Activated CD8-positive, alpha-beta memory T cell treated with anti-CD3 and anti-CD28 coated beads, Interleukin-2, amount 50 U/mL, for 4 hours (primary cell): ENCODE measurements at regions not wholly inside any gene's neighbourhood (a gene's known extent, or its start where the extent isn't known, plus 50 kb on each side); places are given as distances from the start of the nearest gene placed in this dataset.

Experiments
- DNase-seq: peaks from one replicate; pipeline ENCODE4 v3.0.0-alpha.2; 2020

DNA sequence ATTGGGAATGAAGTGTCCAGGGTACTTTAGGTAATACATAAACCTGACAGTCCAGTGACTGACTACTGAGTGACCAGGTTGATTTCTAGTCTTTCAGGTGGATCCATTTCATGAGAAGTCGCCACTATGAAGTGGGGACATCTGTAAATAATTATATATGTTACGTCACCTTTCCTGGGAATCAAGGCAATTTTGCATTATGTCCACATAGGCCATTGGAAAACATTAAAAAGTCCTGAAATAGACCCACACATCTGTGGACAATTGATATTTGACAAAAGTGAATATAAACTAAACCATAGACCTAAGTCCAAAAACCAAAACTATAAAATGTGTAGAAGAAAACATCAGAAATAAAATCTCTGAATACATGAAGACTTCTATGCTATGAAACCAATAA is 231.5 kb downstream of the C6orf118 start:
- no peak for DNase-seq

GRCh38 chr6:165071906-165072305 is 237.5 kb downstream of the C6orf118 start:
- DNase-seq = no peak

DNA sequence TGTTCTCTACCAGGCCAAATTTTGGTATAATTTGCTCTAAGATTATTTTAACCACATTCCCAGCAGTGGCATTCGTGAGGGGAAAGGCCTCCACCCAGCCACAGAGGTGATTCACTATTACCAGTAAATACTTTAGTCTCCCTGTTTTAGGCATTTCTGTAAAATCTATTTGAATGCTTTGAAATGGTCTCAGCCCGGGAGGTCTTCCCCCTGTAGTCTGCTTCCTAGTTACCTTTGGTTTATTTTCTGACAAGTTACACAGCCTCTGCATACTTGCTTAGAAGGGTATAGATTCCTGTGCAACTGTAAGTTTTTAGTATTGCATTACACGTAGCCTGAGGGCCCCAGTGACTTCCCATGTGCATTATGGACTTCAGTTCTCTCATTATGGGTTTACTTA is 248.7 kb downstream of the C6orf118 start:
- DNase-seq = no peak

DNA sequence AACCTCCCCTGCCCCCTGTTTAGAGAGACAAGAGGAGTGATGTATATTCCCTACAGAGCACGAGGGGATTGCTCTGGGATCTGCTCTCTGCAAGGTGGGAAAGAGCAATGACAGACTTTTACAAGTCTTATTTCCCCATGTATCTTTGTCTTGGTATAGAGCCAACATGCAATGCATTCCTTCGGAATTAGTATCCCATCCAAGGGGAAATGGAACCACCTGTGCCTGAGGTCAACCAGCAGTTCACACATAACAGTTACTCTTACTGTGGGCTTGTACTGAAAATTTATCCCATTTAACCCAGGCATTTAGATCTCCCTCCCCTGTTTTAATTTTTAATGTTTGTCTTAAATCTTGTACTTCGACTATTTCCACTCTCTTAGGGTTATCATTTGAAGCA is 250.4 kb downstream of the C6orf118 start:
- no peak for DNase-seq

GRCh38 chr6:165056292-165056691 is 253.1 kb downstream of the C6orf118 start:
- DNase-seq = no peak

- no peak for DNase-seq
Measured at GRCh38 chr6:165055231-165055630, 254.2 kb downstream of the C6orf118 start.

- DNase-seq = no peak
Measured at GRCh38 chr6:165052561-165053480, 256.6 kb downstream of the C6orf118 start.

- no peak for DNase-seq
Measured at GRCh38 chr6:165049362-165049761, 260.0 kb downstream of the C6orf118 start.

- DNase-seq = no peak
Measured at GRCh38 chr6:165047952-165048351, 261.5 kb downstream of the C6orf118 start.

DNA sequence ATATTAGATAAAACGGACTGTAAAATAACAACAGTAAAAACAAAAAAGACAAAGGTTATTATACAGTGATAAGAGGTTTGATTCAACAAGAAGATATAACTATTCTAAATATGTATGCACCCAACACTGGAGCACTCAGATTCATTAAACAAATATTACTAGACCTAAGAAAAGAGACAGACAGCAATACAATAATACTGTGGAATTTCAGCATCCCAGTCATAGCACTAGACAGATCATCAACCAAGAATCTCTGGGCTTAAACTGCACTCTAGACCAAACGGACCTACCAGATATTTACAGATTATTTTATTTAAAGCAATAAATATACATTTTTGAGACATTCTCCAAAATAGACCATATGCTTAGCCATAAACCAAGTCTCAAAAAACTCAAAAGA is 263.8 kb downstream of the C6orf118 start:
- DNase-seq = no peak

DNA sequence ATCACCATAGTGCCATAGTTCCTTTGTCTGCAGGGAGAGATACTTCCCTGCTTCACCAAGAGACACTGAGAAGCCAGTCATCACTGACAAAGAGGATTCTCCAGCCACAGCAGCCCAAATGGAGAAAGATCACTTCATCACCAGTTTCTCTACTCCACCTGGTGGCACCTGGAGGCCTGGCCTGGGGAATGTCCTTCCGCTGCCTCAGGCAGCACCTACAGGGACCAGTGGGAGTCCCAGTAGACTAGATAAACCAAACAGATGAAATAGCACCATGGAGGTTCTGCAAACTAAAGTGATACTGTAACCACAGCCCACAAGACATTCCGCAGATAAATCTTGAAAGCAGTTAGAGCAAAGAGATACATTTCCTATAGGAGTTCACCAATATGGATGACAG is 266.5 kb downstream of the C6orf118 start:
- no peak for DNase-seq

GRCh38 chr6:165040440-165040839 is 269.0 kb downstream of the C6orf118 start:
- no peak for DNase-seq

DNA sequence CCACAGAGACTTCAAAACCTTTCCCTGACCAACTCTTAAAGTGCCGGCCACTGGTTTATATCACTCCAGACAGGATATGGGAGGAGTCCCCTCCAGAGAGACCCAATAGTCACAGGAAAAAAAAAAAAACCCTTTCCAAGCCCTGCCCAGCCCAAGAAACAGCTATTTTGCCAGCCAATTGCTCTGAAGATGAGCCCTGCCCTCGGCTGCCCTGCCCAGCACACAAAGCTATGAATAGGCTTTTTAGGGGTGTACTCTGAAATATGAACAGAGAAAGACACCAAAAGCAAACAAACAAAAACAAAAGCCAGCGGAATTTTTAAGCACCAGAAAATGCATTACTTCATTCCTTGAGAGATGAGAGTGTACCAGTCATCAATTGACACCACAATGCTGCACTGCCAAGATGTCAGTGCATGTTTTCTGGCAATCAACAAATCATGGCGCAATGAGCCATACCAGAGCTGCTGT is 275.1 kb downstream of the C6orf118 start:
- DNase-seq = no peak

GRCh38 chr6:165031502-165031901 is 277.9 kb downstream of the C6orf118 start:
- DNase-seq = no peak

DNA sequence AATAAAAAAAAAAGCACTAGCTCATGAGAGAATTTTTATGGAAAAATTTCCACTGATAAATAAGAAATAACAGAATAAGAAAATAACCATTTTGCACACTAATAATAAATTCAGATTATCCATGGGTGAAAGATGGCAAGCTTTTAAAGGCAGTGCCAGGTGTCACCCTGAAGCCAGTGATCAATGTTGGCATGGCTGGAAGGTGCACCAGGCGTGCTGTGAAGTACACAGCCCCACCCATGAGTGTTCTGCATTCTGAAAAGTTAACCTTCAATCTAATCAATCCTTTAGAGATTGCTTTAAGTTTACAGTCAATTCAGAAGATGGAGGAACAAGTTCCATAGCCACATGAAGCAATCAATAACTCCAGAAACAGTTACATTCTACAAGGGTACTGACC is 284.4 kb downstream of the C6orf118 start:
- no peak for DNase-seq

DNA sequence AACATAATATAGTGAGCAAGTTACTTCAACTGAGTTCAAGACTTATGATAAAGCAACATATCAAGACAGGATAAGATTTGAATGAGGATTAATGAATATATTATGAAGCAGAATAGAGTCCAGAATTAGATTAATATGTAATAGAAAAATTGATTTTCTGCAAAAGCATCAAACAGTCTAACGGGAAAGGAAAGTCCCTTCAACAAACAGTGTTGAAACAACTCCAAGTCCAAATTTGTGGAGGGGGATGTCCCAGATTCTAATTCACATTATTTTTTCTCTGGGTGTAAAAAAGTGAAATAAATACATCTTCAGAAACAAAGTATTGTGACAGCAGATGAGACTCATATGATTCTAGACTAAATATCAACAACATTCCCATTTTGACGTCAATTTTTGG is 289.7 kb downstream of the C6orf118 start:
- DNase-seq = no peak

GRCh38 chr6:165015676-165016075 is 293.7 kb downstream of the C6orf118 start:
- DNase-seq = no peak

DNA sequence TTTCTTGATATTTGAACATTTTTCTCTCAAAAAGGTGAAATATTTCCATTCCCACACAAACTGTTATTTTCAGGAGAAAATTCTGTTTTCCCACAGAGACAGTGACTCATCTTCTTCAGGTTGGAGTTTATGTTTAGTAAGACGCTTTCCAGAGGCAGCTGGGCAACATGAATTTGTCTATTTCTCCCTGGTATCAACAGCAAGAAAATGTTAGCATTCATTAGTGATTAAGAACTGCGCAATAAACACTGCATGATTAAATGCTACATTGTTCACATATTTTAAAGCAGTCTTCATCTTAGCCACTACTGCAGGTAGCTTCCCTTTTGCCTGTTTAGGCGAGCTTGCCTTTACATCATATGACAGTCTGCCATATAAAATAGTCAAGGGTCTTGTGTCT is 295.7 kb downstream of the C6orf118 start:
- no peak for DNase-seq

DNA sequence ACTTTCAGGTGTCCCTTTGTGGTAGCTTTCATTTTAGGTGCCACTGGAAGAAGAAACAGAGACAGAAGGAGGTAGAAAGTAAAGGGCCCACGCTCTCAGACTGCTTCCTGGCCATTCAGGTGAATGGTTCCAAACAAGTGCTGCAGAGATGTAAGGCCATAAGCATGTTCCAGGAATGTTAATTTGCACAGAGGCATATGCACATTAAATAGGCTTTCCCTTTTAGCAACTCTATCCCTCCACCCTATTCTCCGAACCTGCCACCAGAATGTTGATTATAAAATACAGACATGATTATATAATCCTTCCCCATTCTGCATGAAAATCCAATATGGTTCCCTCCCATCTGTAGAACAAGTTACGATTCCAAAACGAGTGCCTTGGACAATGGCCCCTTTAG is 297.2 kb downstream of the C6orf118 start:
- no peak for DNase-seq

DNA sequence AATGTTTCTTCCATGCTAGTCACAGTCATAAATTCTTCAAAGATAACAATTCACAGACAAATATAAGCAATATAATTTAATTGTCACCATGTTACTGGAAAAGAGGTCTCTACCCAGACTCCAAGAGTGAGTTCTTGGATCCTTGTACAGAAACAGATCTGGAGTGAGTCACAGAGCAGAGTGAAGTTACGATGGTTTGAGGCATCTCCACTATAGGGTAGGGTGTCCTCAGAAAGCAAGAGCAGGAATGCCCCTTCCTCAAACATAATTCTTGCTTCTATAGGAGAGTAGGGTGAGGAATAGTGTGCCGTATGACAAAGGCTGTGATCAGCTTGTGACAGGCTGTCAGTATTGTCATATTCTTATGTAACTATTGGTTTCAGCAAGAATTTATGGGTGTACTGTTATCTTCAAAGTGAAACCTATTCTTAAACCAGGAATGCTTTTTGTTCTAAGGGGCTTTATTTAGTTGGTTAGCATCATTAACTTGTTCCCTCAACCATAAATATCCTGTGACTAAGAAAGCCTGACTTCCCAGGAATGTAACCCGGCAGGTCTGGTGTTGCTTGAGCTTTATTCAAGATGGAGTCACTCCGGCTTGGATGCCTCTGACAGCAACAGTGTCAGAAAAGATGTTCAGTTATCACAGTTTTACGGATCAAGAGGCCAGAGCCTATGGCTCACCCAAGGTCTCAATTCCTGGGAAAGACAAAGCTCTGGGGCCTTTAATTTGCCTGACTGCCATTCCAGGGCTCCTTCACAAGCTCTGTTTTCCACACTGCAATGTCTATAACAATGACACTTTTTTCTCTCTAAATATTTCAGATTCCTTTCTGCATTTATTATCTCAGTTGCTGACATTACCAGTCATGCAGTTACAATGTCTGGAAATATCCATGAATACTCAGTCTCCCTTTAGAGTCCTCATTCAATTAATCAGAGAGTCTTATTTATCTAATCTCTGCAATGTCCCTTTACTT is 298.6 kb downstream of the C6orf118 start:
- DNase-seq = no peak

DNA sequence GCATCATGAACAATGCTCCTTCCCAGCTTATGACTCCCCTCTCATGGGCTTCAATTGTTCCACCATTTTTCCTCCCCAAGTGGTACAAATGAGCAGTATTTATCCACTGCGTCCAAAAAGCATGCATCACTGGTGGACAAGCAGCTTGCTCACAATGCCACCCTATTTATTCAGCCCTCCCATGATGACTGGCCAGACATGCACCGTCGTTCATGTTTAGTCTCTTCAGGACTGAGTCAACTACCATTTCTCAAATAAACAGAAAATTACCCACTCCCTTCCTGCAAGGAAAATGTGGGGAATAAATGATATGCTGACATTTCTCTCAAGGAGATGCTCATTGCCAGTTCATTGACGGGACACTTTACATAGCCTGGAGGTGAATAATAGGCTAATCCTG is 300.4 kb downstream of the C6orf118 start:
- DNase-seq = no peak

DNA sequence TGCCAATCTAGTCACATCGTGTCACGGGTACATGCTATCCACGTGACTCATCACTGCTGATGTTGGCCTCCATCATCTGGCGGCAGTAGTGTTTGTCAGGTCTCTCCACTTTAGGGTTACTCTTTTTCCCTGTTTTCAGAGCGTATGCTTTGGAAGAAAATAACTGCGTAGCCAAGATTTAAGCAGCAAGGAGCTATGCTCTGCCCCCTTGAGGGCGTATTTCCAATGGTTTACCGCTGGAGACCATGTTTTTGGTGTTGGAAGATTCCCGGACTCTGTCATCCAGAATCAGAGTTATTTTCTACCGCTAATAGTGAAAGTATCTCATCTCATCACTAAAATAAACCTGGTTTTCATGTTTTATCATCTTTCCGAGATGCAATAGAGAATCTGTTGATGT is 306.5 kb downstream of the C6orf118 start:
- DNase-seq = no peak

DNA sequence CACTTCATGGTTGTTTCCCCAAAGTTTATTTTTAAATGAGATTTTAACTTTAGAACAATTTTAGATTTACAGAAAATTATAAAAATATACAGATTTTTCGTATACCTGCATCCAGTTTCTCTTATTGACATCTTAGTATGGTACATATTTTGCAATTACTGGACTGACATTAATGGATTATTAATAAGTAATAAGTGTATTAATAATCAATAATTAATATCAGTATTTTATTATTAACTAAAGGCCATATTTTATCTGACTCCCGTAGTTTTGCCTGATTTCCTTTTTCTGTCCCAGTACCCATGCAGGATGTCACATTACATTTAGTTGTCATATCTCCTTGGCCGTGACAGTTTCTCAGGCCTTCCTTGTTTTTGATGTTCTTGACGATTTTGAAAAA is 307.0 kb downstream of the C6orf118 start:
- no peak for DNase-seq
